Activated T-cell treated with anti-CD3 and anti-CD28 coated beads, Interleukin-2, amount 50 U/mL, for 24 hours (primary cell): ENCODE measurements at regions not wholly inside any gene's neighbourhood (a gene's known extent, or its start where the extent isn't known, plus 50 kb on each side); places are given as distances from the start of the nearest gene placed in this dataset.

Source experiments
- DNase-seq: peaks from one replicate; pipeline ENCODE4 v3.0.0-alpha.2; 2020
- H3K27ac Mint-ChIP-seq: 2 replicates; pipeline ENCODE4 v1.8.0; 2020; ENCODE audit warnings: mild to moderate bottlenecking, mixed read lengths
- H3K27me3 Mint-ChIP-seq: 2 replicates; pipeline ENCODE4 v1.8.0; 2020; ENCODE audit warnings: mixed read lengths
- H3K36me3 Mint-ChIP-seq: 2 replicates; pipeline ENCODE4 v1.8.0; 2020; ENCODE audit warnings: low read depth, mixed read lengths
- H3K4me1 Mint-ChIP-seq: 2 replicates; pipeline ENCODE4 v1.8.0; 2020; ENCODE audit warnings: low read depth, mixed read lengths
- H3K4me3 Mint-ChIP-seq: 2 replicates; pipeline ENCODE4 v1.8.0; 2020; ENCODE audit warnings: mild to moderate bottlenecking, moderate library complexity, mixed read lengths
- H3K9me3 Mint-ChIP-seq: 2 replicates; pipeline ENCODE4 v1.8.0; 2020; ENCODE audit warnings: mixed read lengths

GRCh38 chr4:121555315-121556107 lies 141.3 kb downstream of the ANXA5 start:
- no peak overlapping the region for H3K4me3 Mint-ChIP-seq
- DNase-seq, result no peak
- H3K27ac Mint-ChIP-seq, result no peak overlapping the region
- H3K4me1 Mint-ChIP-seq, result no peaks in the 10 kb centered on the region
- H3K36me3 Mint-ChIP-seq, result no peaks in the 10 kb centered on the region
- peaks cover 7% of the 10 kb centered on the region for H3K27me3 Mint-ChIP-seq
- H3K9me3 Mint-ChIP-seq, result no peaks in the 10 kb centered on the region

- H3K36me3 Mint-ChIP-seq, result no peaks in the 10 kb centered on the region
These were observed 142.4 kb downstream of the ANXA5 start for GRCh38 chr4:121554382-121554781.

GRCh38 chr4:121551881-121552280 lies 144.9 kb downstream of the ANXA5 start:
- Mint-ChIP-seq H3K4me1 (no peaks in the 10 kb centered on the region), H3K9me3 (no peaks in the 10 kb centered on the region), H3K36me3 (no peaks in the 10 kb centered on the region), H3K27me3 (peaks cover 15% of the 10 kb centered on the region), H3K4me3 (no peak overlapping the region), H3K27ac (no peak overlapping the region)
- DNase-seq, result no peak

More at GRCh38 chr4:121554382-121554781, 142.4 kb downstream of the ANXA5 start:
- no peak overlapping the region for H3K4me3 Mint-ChIP-seq
- H3K4me1 Mint-ChIP-seq, result no peaks in the 10 kb centered on the region
- peaks cover 7% of the 10 kb centered on the region for H3K27me3 Mint-ChIP-seq
- H3K9me3 Mint-ChIP-seq, result no peaks in the 10 kb centered on the region
- no peak for DNase-seq
- no peak overlapping the region for H3K27ac Mint-ChIP-seq

GRCh38 chr4:121551271-121551670 lies 145.5 kb downstream of the ANXA5 start:
- Mint-ChIP-seq H3K36me3 (no peaks in the 10 kb centered on the region), H3K9me3 (no peaks in the 10 kb centered on the region)

GRCh38 chr4:121541696-121542095 lies 155.1 kb downstream of the ANXA5 start:
- H3K27me3 Mint-ChIP-seq, result peaks cover 5% of the 10 kb centered on the region
- H3K4me1 Mint-ChIP-seq, result peaks cover 2% of the 10 kb centered on the region
- H3K36me3 Mint-ChIP-seq, result no peaks in the 10 kb centered on the region
- H3K27ac Mint-ChIP-seq, result no peak overlapping the region
- DNase-seq, result no peak
- H3K9me3 Mint-ChIP-seq, result peaks cover 2% of the 10 kb centered on the region
- no peak overlapping the region for H3K4me3 Mint-ChIP-seq

More at GRCh38 chr4:121551271-121551670, 145.5 kb downstream of the ANXA5 start:
- Mint-ChIP-seq H3K27me3 (peaks cover 15% of the 10 kb centered on the region), H3K4me3 (no peak overlapping the region), H3K27ac (no peak overlapping the region), H3K4me1 (no peaks in the 10 kb centered on the region)
- no peak for DNase-seq

GRCh38 chr4:121535351-121535750 lies 154.5 kb upstream of the QRFPR start:
- Mint-ChIP-seq H3K4me1 (no peaks in the 10 kb centered on the region), H3K36me3 (no peaks in the 10 kb centered on the region), H3K4me3 (no peak overlapping the region), H3K27ac (no peak overlapping the region), H3K9me3 (no peaks in the 10 kb centered on the region), H3K27me3 (peaks cover 22% of the 10 kb centered on the region)
- no peak for DNase-seq

- DNase-seq, result no peak
- no peaks in the 10 kb centered on the region for H3K9me3 Mint-ChIP-seq
- H3K4me1 Mint-ChIP-seq, result no peaks in the 10 kb centered on the region
- H3K36me3 Mint-ChIP-seq, result no peaks in the 10 kb centered on the region
- peaks cover 30% of the 10 kb centered on the region for H3K27me3 Mint-ChIP-seq
- H3K27ac Mint-ChIP-seq, result no peak overlapping the region
- H3K4me3 Mint-ChIP-seq, result no peak overlapping the region
These were observed 153.4 kb upstream of the QRFPR start for GRCh38 chr4:121534187-121534586.

- no peak for DNase-seq
- Mint-ChIP-seq H3K9me3 (no peaks in the 10 kb centered on the region), H3K27me3 (peaks cover 25% of the 10 kb centered on the region), H3K27ac (no peak overlapping the region), H3K4me3 (no peak overlapping the region), H3K36me3 (no peaks in the 10 kb centered on the region), H3K4me1 (no peaks in the 10 kb centered on the region)
These were observed 145.7 kb upstream of the QRFPR start for GRCh38 chr4:121526509-121526908.

- Mint-ChIP-seq H3K27ac (no peak overlapping the region), H3K9me3 (no peaks in the 10 kb centered on the region), H3K27me3 (peaks cover 11% of the 10 kb centered on the region), H3K4me3 (no peak overlapping the region), H3K4me1 (no peaks in the 10 kb centered on the region), H3K36me3 (no peaks in the 10 kb centered on the region)
- no peak for DNase-seq
These were observed 138.5 kb upstream of the QRFPR start for GRCh38 chr4:121519236-121519838.

GRCh38 chr4:121517241-121517640 lies 136.4 kb upstream of the QRFPR start:
- no peak overlapping the region for H3K4me3 Mint-ChIP-seq
- peaks cover 6% of the 10 kb centered on the region for H3K27me3 Mint-ChIP-seq
- no peaks in the 10 kb centered on the region for H3K36me3 Mint-ChIP-seq
- no peaks in the 10 kb centered on the region for H3K9me3 Mint-ChIP-seq
- no peak overlapping the region for H3K27ac Mint-ChIP-seq
- no peaks in the 10 kb centered on the region for H3K4me1 Mint-ChIP-seq
- DNase-seq, result no peak

GRCh38 chr4:121514443-121514842 lies 133.6 kb upstream of the QRFPR start:
- DNase-seq, result no peak
- no peak overlapping the region for H3K27ac Mint-ChIP-seq
- peaks cover 7% of the 10 kb centered on the region for H3K4me1 Mint-ChIP-seq
- no peaks in the 10 kb centered on the region for H3K36me3 Mint-ChIP-seq
- H3K4me3 Mint-ChIP-seq, result no peak overlapping the region
- H3K27me3 Mint-ChIP-seq, result peaks cover 28% of the 10 kb centered on the region
- H3K9me3 Mint-ChIP-seq, result no peaks in the 10 kb centered on the region

- H3K27ac Mint-ChIP-seq, result no peak overlapping the region
- peaks cover 32% of the 10 kb centered on the region for H3K27me3 Mint-ChIP-seq
- peaks cover 7% of the 10 kb centered on the region for H3K4me1 Mint-ChIP-seq
- no peaks in the 10 kb centered on the region for H3K9me3 Mint-ChIP-seq
- H3K4me3 Mint-ChIP-seq, result no peak overlapping the region
- no peaks in the 10 kb centered on the region for H3K36me3 Mint-ChIP-seq
- no peak for DNase-seq
These were observed 129.6 kb upstream of the QRFPR start for GRCh38 chr4:121510341-121510874.

- DNase-seq, result no peak
- Mint-ChIP-seq H3K4me1 (no peaks in the 10 kb centered on the region), H3K27me3 (peaks cover 35% of the 10 kb centered on the region), H3K9me3 (no peaks in the 10 kb centered on the region), H3K36me3 (no peaks in the 10 kb centered on the region), H3K27ac (no peak overlapping the region), H3K4me3 (no peak overlapping the region)
These were observed 104.5 kb upstream of the QRFPR start for GRCh38 chr4:121485190-121485804.

GRCh38 chr4:121484633-121485032 lies 103.8 kb upstream of the QRFPR start:
- no peaks in the 10 kb centered on the region for H3K9me3 Mint-ChIP-seq
- DNase-seq, result no peak
- peaks cover 34% of the 10 kb centered on the region for H3K27me3 Mint-ChIP-seq
- H3K4me3 Mint-ChIP-seq, result no peak overlapping the region
- H3K27ac Mint-ChIP-seq, result no peak overlapping the region
- no peaks in the 10 kb centered on the region for H3K4me1 Mint-ChIP-seq
- no peaks in the 10 kb centered on the region for H3K36me3 Mint-ChIP-seq

- no peak overlapping the region for H3K27ac Mint-ChIP-seq
- DNase-seq, result no peak
- no peaks in the 10 kb centered on the region for H3K4me1 Mint-ChIP-seq
- H3K4me3 Mint-ChIP-seq, result no peak overlapping the region
- peaks cover 26% of the 10 kb centered on the region for H3K27me3 Mint-ChIP-seq
- no peaks in the 10 kb centered on the region for H3K9me3 Mint-ChIP-seq
- no peaks in the 10 kb centered on the region for H3K36me3 Mint-ChIP-seq
These were observed 99.0 kb upstream of the QRFPR start for GRCh38 chr4:121479808-121480207.
